COLO668 (cell line): ENCODE measurements at regions not wholly inside any gene's neighbourhood (a gene's known extent, or its start where the extent isn't known, plus 50 kb on each side); places are given as distances from the start of the nearest gene placed in this dataset.

Source experiments
- DNase-seq: peaks from one replicate; lab custom pipeline; 2025; ENCODE audit not compliant: unreplicated experiment; lab: John Stamatoyannopoulos, UW

GRCh38 chr5:4053136-4053535, 457.5 kb downstream of the IRX1 start:
- DNase-seq: no peak

- no peak for DNase-seq
These were observed 458.5 kb downstream of the IRX1 start for GRCh38 chr5:4054092-4054491.

GRCh38 chr5:4058899-4059298, 463.3 kb downstream of the IRX1 start:
- DNase-seq: no peak

GRCh38 chr5:4065472-4066320, 470.1 kb downstream of the IRX1 start:
- no peak for DNase-seq

GRCh38 chr5:4068171-4068570, 472.5 kb downstream of the IRX1 start:
- DNase-seq: no peak

GRCh38 chr5:4078544-4078943, 482.9 kb downstream of the IRX1 start:
- no peak for DNase-seq

GRCh38 chr5:4079831-4080230, 484.2 kb downstream of the IRX1 start:
- DNase-seq: no peak

- no peak for DNase-seq
These were observed 484.7 kb downstream of the IRX1 start for GRCh38 chr5:4080370-4080769.

GRCh38 chr5:4081059-4081458, 485.4 kb downstream of the IRX1 start:
- no peak for DNase-seq

- no peak for DNase-seq
These were observed 485.8 kb downstream of the IRX1 start for GRCh38 chr5:4081466-4081865.

GRCh38 chr5:4082966-4083564, 487.4 kb downstream of the IRX1 start:
- no peak for DNase-seq

GRCh38 chr5:4083591-4084337, 488.1 kb downstream of the IRX1 start:
- DNase-seq: no peak

GRCh38 chr5:4086081-4086480, 490.4 kb downstream of the IRX1 start:
- no peak for DNase-seq

GRCh38 chr5:4087110-4087509, 491.5 kb downstream of the IRX1 start:
- no peak for DNase-seq

GRCh38 chr5:4089087-4089486, 493.5 kb downstream of the IRX1 start:
- DNase-seq: no peak

GRCh38 chr5:4093236-4093635, 497.6 kb downstream of the IRX1 start:
- DNase-seq: no peak

- DNase-seq: no peak
These were observed 498.3 kb downstream of the IRX1 start for GRCh38 chr5:4093970-4094369.

GRCh38 chr5:4095918-4096630, 500.4 kb downstream of the IRX1 start:
- DNase-seq: no peak

- no peak for DNase-seq
These were observed 501.6 kb downstream of the IRX1 start for GRCh38 chr5:4097199-4097598.

GRCh38 chr5:4098226-4098625, 502.6 kb downstream of the IRX1 start:
- DNase-seq: no peak

GRCh38 chr5:4099386-4099785, 503.8 kb downstream of the IRX1 start:
- DNase-seq: no peak
